ENCODE measurements at regions not wholly inside any gene's neighbourhood (a gene's known extent, or its start where the extent isn't known, plus 50 kb on each side); places are given as distances from the start of the nearest gene placed in this dataset.

DNA sequence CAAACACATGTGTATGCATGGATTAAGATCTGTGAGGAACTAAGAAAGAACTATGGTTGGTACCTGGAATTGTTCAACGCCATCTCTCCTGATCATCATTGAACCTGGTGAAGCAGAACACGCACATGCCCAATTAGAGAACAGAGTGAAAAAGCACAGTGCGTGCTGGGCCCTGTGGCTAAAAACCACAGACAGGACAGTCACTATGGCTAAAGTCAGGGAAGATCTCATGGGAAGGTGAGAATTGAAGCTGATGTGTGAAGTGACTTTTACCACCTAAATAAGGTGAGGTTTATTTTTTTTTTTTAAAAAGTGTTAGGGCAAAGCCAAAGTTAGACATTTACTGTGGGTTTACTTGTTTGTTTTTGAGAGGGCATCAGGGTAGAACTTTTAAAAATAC, 215.0 kb downstream of the SLC38A4 start:
- TF ChIP-seq, protein P1, sequence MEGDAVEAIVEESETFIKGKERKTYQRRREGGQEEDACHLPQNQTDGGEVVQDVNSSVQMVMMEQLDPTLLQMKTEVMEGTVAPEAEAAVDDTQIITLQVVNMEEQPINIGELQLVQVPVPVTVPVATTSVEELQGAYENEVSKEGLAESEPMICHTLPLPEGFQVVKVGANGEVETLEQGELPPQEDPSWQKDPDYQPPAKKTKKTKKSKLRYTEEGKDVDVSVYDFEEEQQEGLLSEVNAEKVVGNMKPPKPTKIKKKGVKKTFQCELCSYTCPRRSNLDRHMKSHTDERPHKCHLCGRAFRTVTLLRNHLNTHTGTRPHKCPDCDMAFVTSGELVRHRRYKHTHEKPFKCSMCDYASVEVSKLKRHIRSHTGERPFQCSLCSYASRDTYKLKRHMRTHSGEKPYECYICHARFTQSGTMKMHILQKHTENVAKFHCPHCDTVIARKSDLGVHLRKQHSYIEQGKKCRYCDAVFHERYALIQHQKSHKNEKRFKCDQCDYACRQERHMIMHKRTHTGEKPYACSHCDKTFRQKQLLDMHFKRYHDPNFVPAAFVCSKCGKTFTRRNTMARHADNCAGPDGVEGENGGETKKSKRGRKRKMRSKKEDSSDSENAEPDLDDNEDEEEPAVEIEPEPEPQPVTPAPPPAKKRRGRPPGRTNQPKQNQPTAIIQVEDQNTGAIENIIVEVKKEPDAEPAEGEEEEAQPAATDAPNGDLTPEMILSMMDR (optimal IDR thresholded peaks at IDR 0.05 in 1 of 3, IDR thresholded peaks at IDR 0.05 in 1 of 3, conservative IDR thresholded peaks at IDR 0.05 in 1 of 3; ENCODE audit: extremely low read depth in 1 of 3, insufficient read depth in 2 of 3, low read length in 3 of 3), result no peak
- TF ChIP-seq EZH2 (IDR thresholded peaks at IDR 0.05; ENCODE audit: low read length), result no peak

Measured in keratinocyte (primary cell).